OCI-M1 (cell line): ENCODE measurements at regions not wholly inside any gene's neighbourhood (a gene's known extent, or its start where the extent isn't known, plus 50 kb on each side); places are given as distances from the start of the nearest gene placed in this dataset.

ENCODE experiments used
- DNase-seq: peaks from one replicate; lab custom pipeline; 2025; lab: John Stamatoyannopoulos, UW

DNA sequence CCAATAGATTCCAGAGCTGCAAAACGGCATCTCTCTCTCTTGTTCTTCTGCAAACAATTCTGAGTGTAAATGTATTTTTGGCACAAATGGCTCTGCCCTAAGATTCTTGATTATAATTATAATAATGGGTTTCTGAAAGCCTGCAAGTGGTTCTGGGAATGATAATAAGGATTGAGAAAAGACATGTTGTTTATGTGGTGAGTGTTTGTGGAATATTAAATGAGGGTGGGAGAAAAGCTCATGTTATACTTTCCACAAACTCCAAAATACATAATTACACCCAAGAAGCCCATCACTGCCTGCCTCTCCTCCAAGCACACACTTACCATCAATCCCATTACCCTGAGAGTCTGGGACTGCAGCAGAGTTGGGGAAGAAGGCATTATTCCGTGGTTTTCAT is 460.0 kb upstream of the BRINP1 start:
- no peak for DNase-seq

DNA sequence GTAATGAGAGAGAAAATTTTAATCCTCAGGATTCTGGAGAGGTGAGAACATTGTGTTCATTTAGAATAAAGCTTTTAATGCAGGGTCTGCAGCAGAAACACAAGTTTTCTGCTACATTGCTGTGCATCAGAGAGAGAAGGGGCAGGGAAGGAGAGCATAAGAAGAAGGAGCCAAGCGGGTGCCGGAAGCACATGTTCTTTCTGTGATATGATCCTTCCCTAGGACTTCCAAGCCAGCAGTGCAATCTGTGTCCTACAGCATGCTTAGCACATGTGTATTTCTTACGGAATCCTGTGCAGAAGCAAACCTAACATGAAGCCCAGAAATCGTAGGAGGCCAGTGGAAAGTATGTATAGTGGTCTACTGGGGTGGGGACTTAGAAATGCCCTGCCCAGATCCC is 458.3 kb upstream of the BRINP1 start:
- DNase-seq, result no peak

DNA sequence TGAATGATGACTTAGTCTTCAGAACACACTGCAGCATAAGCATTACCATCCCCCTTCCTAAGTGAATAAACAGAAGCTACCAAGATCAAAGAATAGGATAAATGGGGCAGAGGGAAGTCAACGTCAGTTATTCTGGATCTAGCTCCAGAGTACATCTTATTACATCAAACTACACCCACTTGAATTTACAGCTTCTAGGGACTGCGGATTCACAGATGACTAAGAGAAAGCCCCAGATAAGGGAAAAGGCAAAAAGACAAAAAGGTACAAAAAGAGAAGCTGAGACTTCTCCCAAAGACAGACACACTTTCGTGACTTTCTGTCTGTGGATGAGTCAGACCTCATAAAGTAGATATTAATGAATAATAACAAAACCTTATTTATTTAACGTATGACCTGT is 457.9 kb upstream of the BRINP1 start:
- DNase-seq, result no peak

DNA sequence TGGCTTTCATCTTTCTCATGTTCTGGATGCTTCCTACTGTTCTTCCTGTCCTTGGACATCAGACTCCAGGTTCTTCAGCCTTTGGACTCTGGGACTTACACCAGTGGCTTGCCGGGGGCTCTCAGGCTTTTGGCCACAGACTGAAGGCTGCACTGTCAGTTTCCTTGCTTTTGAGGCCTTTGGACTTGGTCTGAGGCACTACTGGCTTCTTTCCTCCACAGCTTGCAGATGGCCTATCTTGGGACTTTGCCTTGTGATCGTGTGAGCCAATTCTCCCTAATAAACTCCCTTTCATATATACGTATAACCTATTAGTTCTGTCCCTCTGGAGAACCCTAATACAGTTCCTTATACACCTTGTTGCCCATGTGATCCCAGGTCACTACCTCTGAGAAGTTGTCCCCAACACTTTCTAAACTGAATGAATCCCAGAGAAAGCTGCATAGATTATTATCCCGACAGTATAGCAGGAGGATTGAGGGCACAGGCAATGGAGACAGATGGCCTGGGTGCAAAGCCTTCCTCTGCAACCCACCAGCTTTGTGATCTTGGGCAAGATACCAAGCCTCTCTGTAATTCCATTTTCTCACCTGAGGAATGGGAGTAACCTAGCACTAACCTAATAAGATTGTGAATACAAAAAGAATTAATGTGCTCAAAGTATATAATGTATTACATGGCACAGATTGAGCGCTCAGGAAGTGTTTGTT is 449.6 kb upstream of the BRINP1 start:
- DNase-seq, result no peak

DNA sequence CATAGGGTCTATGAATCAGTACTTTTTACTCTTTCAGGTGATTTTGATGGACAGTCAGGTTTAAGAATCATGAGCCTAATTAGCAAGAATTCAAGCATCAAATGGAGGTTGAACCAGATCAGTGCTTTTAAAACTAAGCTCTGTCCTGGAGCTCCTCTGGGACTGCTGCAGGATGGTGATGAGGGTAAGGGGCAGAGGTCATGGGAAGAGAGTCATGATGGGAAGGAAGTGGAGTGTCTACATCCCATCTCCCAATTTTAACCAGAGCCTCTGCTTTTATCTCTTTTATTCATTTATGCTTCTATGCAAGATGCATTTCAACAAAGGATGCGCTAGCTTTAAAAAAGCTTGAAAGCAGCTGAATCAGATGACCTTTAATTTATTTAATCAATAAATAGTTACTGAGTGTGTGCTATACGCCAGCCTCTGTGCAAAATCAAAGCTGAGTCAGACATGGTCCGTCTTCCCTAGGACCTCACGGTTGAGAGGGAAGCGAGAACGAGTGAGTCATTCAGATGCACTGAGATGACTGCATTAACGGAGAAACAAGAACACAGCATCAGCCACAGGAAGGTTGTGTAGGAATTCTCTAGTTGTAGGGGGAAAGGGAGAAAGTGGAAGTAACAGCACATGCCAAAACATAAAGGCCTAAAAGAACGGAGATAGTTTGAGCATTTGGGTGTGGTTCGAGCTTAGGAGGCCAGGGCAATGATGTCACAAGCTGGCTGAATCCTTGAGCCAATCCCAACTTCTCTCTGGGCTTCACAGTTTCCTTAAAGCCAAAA is 441.6 kb upstream of the BRINP1 start:
- DNase-seq, result no peak

DNA sequence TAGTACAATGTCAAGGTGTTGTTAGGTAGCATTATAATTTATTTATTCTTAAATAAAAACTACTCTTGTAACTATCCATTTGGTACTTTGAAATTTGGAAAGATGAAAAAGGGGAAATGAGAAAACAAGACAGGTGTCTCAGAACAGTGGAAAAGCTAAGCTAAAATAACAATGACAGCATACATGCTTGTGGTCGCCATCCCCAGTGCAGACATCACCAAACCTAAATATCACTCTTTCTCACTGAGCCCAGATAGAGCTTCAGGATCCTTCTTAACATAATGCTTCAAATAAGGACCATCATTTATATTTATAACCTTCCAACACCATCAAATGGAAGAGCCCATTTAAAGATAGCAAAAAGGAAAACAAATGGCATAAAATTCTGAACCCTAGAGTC is 434.4 kb upstream of the BRINP1 start:
- no peak for DNase-seq

DNA sequence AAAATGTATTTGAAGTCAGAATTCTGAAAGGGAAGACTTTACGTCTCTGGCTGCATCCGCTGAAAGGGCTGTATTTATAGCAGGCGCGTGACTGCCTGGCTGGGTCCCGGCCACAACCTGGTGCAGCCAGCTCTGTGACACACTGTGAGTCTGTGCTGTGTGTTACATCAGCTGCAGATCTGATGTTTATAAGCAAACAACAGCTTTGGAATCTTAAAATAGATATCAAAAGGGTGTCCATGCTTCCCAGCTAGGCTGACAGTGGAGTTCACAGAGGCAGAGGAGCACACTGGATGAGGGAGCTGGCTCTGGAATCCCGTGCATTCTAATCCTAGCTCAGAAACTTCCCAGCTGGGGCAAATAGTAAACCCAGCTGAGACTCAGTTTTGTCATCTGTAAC is 433.4 kb upstream of the BRINP1 start:
- no peak for DNase-seq

DNA sequence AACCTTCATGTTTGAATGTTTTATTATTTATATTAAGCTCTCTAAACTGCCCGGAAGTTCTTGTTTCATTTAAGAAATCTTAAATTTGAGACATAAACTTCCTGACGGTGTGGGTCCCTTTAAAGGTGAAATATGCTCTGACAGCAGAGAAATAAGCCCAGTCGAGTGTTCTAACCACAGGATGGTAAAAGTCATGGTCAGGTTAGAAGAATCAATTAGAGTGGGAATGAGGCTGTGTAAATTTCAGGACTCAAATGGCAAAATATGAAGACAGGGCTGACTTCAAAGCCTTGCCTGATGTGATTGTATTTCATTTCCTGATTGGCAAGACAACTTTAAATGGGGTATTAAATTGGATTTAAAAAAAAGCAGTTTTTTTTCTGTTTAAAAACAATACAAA is 432.9 kb upstream of the BRINP1 start:
- DNase-seq, result no peak

DNA sequence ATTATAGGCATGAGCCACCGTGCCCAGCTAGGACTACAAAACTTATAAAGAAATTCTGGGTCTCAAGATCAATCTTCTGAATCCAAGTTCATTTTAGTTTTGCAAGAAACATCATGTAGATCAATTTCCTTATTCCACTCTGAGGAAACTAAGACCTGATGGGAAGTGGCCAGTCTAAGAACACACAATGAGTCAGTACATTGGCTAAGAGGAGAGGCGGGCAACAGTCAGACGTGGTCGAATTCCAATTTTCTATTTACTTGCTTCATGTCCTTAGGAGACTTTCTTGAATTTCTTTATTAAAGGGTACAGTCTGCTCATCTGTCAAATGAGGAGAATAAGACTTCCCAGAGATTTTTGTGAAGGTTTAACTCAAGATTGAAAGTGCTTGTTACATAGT is 432.1 kb upstream of the BRINP1 start:
- no peak for DNase-seq

DNA sequence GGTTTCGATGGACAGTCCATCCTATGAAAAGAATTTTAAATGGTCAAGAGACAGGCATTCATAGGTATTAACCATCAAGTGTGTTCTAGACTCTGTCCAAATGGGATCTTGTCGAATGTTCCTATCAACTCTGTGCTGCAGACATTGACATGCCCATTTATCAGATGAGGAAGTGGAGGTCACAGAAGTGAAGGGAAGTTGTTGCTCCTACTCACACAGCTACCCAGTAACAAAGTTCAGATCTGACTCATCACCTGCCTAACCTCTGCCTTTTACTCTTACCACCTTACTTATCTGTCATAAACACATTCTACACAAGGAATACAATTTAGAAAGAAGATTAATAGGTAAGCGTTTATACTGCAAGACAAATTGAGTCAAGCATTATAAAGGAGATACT is 426.2 kb upstream of the BRINP1 start:
- DNase-seq, result no peak

DNA sequence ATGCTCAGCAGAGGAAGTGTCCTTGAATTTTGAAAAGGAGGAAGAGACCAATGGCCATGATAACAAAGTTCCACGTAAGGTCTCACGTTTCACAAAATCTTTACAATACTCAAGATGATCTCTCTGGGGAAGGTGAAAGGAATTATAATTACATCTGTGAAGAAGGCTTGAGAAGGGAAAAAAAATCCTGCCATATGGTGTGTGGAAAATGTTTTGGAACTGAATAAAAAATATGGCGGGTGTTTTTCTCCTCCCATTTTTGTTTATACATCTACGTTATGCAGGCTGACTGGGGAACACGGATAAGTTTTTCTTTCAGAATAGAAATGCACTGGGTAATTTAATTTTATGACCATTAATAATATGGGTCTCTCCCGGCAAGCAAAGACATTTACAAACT is 425.6 kb upstream of the BRINP1 start:
- no peak for DNase-seq

DNA sequence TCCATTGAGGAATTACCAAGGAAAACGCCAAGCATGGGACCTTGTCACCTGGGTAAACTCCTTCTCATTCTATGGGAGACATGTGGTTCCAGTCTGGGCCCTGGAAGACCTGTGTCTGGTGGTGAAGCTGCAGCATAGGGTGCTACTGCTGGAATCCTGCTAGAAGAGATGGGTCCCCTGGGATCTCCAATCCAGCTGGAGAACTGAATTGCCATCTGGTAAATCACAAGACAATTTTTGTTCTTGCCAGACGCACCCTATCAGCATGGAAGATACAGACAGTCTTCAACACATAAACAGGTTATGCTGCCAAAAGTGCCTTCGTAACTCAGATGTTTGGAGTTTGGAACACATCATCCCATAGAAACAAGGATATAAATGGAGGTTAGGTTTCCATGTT is 424.0 kb upstream of the BRINP1 start:
- DNase-seq, result no peak

DNA sequence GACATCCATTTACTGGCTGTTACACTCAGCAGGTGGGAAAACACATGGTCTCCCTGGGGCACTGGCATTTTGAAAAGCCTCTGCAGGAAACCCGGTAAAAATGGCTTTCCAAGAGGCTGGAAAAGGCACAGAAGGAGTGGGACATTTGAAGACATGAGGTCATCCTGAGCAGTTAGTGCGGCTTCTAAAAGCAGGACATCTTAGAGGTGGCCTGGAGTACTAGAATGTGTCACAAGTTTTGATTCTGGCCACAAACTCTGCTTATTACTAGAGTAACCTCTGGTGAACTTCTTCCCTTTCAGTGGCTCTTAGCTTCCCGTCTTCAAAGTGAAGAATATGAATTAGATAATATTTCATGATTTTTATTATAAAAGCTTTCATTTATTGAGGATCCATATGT is 423.0 kb upstream of the BRINP1 start:
- no peak for DNase-seq

DNA sequence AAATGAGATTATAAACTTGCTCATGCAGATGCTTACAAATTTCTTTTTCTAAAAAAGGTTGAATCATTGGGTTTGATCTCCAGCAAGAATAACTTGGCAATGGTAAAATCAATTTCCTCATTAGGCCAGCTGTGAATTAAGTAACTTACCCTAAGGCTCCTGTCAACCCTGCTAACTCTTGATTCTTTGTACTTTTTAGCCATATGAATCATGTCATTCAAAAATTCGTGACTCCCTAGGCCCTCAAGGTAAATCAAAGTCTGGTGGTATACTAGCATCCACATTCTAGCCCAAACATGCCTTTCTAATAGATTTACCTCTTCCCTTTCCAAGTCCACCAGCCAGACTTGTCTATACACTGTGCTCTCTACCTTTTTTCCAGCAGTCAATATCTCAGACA is 420.8 kb upstream of the BRINP1 start:
- no peak for DNase-seq

DNA sequence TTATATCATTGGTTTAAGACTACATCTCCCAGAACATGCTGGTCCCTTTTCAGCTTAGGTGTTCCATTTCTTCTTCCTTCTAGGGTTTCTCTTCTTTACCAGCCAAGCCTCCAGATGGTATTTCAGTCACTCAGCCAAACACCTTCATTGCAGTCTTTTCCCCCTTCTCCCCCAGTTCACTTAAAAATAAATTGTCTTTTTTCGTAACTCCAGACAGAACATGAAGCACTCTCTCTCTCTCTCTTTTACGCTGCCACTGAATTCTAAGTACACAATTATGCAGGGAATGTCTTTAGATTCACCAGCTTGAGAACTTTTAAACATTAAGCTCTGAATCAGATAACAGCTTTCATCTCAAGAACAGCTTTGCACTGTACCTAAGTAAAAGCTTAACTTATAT is 419.7 kb upstream of the BRINP1 start:
- no peak for DNase-seq

DNA sequence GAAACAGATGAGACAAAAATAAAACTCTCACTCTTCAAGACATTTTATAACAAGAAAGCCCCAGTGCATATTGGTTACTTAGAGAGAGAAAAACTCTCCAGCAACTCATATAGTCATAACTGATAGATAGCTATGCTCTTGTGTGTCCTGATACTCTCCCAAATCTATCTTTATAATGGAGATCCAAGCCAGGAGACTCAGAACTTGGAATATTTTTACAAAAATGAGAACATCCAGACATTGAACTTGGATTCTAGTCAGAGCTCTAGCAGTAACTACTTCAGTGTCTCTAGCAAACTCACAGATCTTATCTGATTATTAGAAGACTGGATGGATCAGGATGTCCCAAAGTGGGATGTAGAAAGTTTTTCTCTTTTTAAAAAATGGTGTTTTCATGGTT is 412.7 kb upstream of the BRINP1 start:
- DNase-seq, result no peak

DNA sequence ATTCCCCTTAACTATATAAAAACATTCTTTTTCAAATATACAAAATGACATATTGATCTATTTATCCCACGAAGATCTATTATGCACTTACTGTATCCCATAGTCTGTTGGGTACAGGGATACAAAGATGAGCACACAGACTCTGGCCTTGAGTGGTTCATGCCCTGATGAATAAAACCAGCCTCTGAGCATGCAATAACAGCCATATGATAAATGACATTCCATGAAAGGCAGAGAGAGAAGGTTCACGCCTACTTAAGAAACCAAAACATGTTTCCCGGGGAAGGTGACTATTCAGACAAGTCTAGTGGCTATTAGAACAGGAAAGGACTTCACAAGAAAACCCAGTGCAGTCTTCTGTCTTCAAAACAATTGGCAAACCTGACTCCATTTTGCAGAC is 406.2 kb upstream of the BRINP1 start:
- no peak for DNase-seq

DNA sequence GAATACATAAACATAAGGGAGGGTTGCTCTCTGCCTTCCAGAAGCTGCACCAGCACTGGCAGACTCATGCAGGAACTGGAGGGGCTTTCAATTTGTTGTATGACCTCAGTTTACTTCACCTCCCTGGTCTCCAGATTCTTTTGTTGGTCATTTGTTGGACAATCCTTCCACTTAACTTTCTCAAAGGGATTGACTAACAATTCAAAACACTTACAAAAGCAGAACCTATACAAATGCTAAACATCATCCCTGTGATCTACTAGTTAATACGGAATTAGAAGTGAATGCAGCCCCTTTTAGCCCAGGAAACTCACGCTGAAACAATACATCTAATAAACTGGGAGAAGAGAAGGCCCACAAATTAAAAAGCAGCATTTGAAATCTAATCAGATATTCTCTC is 404.6 kb upstream of the BRINP1 start:
- no peak for DNase-seq

DNA sequence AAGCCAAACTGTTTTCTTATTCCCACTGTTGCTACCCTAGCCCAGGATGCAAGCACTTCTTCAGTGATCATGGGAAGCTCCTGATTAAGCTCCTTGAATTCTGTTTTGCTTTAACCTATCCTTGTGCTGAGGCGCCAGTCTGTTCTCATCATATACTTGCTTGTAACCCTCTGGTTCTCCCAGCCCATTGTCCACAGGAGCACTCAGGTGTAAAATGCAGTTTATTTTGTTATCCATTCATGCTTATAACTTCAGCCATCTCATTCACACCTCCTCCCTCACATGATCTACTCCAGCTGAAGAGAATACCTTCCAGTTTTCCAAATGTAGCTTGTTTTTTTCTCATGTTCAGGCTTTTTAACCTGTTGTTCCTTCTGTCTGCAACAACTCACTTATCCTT is 402.1 kb upstream of the BRINP1 start:
- no peak for DNase-seq

DNA sequence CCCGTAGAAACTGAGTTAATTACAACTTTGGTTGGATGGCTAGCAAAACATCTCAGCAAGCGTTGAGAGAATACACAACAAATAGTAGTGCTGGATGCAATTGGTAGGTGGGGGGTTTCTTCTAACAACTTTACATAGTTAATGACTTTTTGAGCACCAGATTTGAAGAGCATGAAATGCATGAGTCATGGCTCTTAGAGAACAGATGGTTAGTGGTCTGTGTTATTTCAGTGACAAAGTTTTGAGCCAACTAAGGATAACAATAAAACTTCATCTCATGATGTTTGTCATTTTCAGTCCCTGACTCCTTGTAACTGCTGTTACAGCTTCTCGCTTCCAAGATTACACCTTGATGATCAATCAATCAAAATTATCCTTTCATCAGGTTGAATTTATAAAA is 399.0 kb upstream of the BRINP1 start:
- DNase-seq, result no peak

DNA sequence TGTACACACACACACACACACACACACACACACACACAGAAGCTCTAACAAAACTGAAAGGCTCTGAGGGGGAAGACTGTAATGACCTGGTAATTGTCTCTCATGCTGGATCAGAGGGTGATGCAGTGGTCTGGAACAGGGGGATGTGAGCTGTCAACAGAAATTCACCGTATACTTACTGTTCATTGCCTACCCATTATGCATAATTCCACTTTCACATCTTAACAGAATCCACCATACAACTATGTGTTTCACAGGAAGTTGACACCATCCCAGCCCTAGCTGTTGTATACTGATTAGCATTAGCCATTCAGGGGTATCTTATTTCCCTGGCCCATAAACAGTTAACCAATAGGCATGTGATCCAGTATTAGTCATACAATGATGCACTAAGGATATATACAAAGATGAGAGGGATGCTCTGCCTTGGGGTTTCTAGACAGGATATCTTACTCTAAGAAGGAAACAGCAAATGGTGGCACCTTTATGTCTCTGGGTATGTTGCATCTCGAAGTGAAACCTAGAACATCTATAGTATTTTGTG is 396.5 kb upstream of the BRINP1 start:
- DNase-seq, result no peak

DNA sequence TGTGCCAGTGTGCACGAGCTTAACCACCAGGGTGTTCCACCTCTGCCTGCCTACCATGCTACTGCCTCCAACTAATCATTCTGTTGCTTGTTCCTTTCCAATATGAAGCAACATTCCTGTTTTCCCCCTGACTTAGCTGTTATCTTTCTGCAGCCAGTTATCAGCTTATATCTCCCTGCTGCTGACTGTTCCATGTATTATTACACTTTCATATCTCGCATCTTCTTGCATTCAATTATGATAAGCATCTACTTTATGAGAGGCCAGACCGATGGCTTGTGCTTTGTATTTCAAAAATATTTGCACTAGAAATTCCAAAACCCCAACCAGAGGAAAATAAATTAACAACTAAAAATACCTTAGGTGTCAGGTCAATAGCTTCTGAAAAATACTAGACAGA is 394.0 kb upstream of the BRINP1 start:
- DNase-seq, result no peak

DNA sequence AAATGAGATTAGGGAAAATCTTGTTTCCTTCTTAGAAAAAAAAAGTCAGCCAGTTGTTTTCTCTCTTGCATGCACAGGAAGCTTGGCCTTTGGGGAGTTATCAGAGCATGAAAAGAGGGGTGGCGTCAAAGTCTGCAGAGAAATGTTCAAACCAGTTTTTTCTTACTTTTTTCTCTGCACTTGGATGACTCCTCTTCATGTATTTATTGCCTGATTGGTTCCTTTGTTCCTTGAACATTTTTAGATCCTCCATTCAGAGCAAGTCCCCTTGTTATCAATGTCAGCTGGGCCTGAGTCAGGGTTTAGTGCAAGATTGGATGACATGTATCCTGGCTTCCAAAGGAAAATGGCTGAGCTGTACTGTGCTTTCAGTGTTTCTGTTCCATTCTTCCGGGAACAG is 392.6 kb upstream of the BRINP1 start:
- no peak for DNase-seq

DNA sequence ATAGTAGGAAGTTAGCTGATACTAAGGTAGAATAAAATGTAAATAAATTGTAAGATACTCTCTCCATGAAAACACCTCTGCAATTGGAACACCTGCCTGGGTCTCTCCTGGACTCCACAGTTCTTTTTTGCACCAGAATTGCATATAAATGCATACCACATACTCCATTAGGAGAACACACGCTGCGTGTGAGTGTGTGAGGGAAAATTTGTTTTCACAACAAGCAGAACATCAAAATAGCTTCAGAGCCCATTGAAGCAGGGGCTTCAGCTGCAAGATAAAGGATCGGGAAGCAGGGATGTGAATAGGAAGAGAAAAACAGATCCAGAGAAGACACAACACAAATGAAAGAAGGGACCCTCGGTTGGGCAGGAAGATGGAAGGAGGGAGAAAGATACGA is 389.8 kb upstream of the BRINP1 start:
- no peak for DNase-seq
